ENCODE measurements at regions not wholly inside any gene's neighbourhood (a gene's known extent, or its start where the extent isn't known, plus 50 kb on each side); places are given as distances from the start of the nearest gene placed in this dataset.

DNA sequence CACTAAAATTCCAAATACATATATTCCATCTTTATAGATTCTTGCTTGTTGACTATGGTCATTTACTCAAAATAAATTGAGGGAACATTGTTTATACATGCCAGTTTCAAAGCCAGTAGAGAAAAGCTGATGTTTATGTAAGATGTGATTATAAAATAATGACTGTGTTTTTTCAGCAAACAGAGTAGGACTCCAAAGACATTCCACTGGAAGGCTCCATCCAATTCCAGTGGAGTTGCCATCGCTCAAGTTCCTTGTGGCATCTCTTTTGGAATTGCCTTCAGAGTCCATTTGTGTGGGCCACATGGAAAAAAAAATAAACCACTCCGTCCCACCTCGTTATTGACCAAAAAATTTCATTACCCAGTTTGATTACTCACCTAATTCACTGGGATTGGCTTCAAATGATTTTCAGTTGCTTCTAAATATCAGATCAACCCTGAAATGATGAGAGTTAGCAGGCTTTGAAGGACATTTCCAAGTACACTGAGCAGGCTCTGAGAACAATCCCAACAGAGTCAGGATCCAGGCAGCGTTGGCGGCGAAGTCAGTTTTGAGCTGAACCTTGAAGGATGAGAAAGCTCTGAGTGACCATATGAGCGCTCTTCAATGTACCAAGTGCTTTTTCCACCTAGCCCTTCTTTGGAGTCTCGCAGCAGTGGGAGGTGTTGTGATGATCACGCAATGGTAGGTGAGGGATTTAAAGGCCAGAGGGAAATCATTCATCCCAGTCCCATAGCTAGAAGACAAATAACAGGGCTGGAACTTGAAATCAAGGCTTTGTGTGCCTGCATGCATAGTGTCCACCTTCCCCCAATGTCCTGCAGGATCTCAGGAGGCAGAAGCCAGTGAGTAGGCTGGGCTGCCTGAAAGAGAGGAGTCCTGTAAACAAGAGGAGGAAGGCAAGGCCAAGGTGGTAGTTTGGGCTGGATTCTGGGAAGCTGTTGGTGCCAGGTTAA lies 281.7 kb downstream of the CDC5L start:
- no peak overlapping the region for H3K27ac Mint-ChIP-seq
- H3K4me3 Mint-ChIP-seq: no peak overlapping the region
- DNase-seq (ENCODE audit: low spot score) (no peak), ATAC-seq (no peak)
- POLR2A ChIA-PET: no interaction called here
- no peak for TF ChIP-seq ATF3 (CRISPR knock-in tag; conservative IDR thresholded peaks at IDR 0.05)
- TF ChIP-seq ELF4 (CRISPR knock-in tag; IDR thresholded peaks at IDR 0.05; ENCODE audit: low read depth): no peak
- no peak for TF ChIP-seq ATF2 (CRISPR knock-in tag; IDR thresholded peaks at IDR 0.05; ENCODE audit: borderline replicate concordance, low read depth)
- TF ChIP-seq, protein P1, sequence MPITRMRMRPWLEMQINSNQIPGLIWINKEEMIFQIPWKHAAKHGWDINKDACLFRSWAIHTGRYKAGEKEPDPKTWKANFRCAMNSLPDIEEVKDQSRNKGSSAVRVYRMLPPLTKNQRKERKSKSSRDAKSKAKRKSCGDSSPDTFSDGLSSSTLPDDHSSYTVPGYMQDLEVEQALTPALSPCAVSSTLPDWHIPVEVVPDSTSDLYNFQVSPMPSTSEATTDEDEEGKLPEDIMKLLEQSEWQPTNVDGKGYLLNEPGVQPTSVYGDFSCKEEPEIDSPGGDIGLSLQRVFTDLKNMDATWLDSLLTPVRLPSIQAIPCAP (CRISPR knock-in tag; IDR thresholded peaks at IDR 0.05): no peak
- TF ChIP-seq GABPB1 (CRISPR knock-in tag; IDR thresholded peaks at IDR 0.05): no peak
- TF ChIP-seq, protein P2, sequence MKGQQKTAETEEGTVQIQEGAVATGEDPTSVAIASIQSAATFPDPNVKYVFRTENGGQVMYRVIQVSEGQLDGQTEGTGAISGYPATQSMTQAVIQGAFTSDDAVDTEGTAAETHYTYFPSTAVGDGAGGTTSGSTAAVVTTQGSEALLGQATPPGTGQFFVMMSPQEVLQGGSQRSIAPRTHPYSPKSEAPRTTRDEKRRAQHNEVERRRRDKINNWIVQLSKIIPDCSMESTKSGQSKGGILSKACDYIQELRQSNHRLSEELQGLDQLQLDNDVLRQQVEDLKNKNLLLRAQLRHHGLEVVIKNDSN (CRISPR knock-in tag; IDR thresholded peaks at IDR 0.05): no peak
- TF ChIP-seq ZNF317 (CRISPR knock-in tag; IDR thresholded peaks at IDR 0.05; ENCODE audit: borderline replicate concordance, low read depth): no peak
- no peak for TF ChIP-seq NR2C2 (CRISPR knock-in tag; IDR thresholded peaks at IDR 0.05)
- no peak for TF ChIP-seq ATF6 (CRISPR knock-in tag; IDR thresholded peaks at IDR 0.05)
- TF ChIP-seq NFYB (CRISPR knock-in tag; conservative IDR thresholded peaks at IDR 0.05; ENCODE audit: low read depth): no peak
- no peak for TF ChIP-seq CREB1 (CRISPR knock-in tag; IDR thresholded peaks at IDR 0.05)
- TF ChIP-seq, protein P3, sequence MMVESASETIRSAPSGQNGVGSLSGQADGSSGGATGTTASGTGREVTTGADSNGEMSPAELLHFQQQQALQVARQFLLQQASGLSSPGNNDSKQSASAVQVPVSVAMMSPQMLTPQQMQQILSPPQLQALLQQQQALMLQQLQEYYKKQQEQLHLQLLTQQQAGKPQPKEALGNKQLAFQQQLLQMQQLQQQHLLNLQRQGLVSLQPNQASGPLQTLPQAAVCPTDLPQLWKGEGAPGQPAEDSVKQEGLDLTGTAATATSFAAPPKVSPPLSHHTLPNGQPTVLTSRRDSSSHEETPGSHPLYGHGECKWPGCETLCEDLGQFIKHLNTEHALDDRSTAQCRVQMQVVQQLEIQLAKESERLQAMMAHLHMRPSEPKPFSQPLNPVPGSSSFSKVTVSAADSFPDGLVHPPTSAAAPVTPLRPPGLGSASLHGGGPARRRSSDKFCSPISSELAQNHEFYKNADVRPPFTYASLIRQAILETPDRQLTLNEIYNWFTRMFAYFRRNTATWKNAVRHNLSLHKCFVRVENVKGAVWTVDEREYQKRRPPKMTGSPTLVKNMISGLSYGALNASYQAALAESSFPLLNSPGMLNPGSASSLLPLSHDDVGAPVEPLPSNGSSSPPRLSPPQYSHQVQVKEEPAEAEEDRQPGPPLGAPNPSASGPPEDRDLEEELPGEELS (CRISPR knock-in tag; IDR thresholded peaks at IDR 0.05): no peak
- TF ChIP-seq ZNF121 (CRISPR knock-in tag; IDR thresholded peaks at IDR 0.05): no peak
- TF ChIP-seq CDX4 (CRISPR knock-in tag; IDR thresholded peaks at IDR 0.05; ENCODE audit: borderline replicate concordance): no peak
- no peak for TF ChIP-seq ZNF232 (CRISPR knock-in tag; IDR thresholded peaks at IDR 0.05)
- no peaks in the 10 kb centered on the region for H3K9me3 Mint-ChIP-seq
- peaks cover 84% of the 10 kb centered on the region for H3K4me1 Mint-ChIP-seq
- no peaks in the 10 kb centered on the region for H3K27me3 Mint-ChIP-seq (ENCODE audit: low read depth)
- CTCF ChIA-PET: interaction anchor here (0.7 to 2.3 kb wide), 19 partner anchors 8 to 249 kb away, joined by 3 to 26 read pairs (median 4); no protein-coding TSS in a partner anchor
- H3K36me3 Mint-ChIP-seq: no peaks in the 10 kb centered on the region

- Mint-ChIP-seq H3K36me3 (no peaks in the 10 kb centered on the region), H3K9me3 (no peaks in the 10 kb centered on the region), H3K27ac (no peak overlapping the region), H3K4me3 (no peak overlapping the region), H3K27me3 (ENCODE audit: low read depth) (no peaks in the 10 kb centered on the region), H3K4me1 (peaks cover 82% of the 10 kb centered on the region)
- CTCF ChIA-PET: interaction anchor here (1.0 to 1.3 kb wide), 2 partner anchors 12 to 15 kb away, joined by 3 to 4 read pairs; no protein-coding TSS in a partner anchor
- ATAC-seq (no peak), DNase-seq (ENCODE audit: low spot score) (no peak)
- POLR2A ChIA-PET: no interaction called here
- TF ChIP-seq, protein P4, sequence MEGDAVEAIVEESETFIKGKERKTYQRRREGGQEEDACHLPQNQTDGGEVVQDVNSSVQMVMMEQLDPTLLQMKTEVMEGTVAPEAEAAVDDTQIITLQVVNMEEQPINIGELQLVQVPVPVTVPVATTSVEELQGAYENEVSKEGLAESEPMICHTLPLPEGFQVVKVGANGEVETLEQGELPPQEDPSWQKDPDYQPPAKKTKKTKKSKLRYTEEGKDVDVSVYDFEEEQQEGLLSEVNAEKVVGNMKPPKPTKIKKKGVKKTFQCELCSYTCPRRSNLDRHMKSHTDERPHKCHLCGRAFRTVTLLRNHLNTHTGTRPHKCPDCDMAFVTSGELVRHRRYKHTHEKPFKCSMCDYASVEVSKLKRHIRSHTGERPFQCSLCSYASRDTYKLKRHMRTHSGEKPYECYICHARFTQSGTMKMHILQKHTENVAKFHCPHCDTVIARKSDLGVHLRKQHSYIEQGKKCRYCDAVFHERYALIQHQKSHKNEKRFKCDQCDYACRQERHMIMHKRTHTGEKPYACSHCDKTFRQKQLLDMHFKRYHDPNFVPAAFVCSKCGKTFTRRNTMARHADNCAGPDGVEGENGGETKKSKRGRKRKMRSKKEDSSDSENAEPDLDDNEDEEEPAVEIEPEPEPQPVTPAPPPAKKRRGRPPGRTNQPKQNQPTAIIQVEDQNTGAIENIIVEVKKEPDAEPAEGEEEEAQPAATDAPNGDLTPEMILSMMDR (IDR thresholded peaks at IDR 0.05): no peak
- TF ChIP-seq ZNF263 (CRISPR knock-in tag; IDR thresholded peaks at IDR 0.05; ENCODE audit: low read depth) (no peak), NFATC4 (CRISPR knock-in tag; IDR thresholded peaks at IDR 0.05) (no peak), NR1H2 (CRISPR knock-in tag; IDR thresholded peaks at IDR 0.05) (no peak), GTF2I (CRISPR knock-in tag; conservative IDR thresholded peaks at IDR 0.05) (no peak)
- TF ChIP-seq, protein P5, sequence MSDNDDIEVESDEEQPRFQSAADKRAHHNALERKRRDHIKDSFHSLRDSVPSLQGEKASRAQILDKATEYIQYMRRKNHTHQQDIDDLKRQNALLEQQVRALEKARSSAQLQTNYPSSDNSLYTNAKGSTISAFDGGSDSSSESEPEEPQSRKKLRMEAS (CRISPR knock-in tag; IDR thresholded peaks at IDR 0.05): no peak
- TF ChIP-seq, protein P6, sequence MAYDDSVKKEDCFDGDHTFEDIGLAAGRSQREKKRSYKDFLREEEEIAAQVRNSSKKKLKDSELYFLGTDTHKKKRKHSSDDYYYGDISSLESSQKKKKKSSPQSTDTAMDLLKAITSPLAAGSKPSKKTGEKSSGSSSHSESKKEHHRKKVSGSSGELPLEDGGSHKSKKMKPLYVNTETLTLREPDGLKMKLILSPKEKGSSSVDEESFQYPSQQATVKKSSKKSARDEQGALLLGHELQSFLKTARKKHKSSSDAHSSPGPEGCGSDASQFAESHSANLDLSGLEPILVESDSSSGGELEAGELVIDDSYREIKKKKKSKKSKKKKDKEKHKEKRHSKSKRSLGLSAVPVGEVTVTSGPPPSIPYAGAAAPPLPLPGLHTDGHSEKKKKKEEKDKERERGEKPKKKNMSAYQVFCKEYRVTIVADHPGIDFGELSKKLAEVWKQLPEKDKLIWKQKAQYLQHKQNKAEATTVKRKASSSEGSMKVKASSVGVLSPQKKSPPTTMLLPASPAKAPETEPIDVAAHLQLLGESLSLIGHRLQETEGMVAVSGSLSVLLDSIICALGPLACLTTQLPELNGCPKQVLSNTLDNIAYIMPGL (CRISPR knock-in tag; IDR thresholded peaks at IDR 0.05): no peak
Measured at GRCh38 chr6:44670146-44670545, 282.6 kb downstream of the CDC5L start.
